ENCODE measurements at regions not wholly inside any gene's neighbourhood (a gene's known extent, or its start where the extent isn't known, plus 50 kb on each side); places are given as distances from the start of the nearest gene placed in this dataset.

DNA sequence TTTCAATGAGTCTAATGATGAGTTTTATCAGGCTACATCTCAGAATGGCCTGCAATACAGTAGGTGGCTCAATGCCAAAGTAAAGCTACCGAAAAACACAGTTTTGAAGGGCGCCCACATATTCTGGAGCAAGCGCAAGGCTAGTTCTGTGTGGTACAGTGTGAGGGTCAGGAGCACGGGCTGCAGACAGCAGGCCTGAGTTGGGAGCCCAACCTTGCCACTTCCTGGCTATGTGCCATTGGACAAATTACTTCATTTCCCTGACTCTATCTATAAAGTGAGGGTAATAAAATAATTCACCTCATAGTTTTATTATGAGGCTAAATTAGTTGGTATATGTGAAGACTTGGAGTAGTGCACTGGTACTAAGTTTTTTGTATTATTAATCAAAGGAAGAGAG, 150.7 kb downstream of the OPN5 start:
- DNase-seq (ENCODE audit: low read depth): no peak

DNA sequence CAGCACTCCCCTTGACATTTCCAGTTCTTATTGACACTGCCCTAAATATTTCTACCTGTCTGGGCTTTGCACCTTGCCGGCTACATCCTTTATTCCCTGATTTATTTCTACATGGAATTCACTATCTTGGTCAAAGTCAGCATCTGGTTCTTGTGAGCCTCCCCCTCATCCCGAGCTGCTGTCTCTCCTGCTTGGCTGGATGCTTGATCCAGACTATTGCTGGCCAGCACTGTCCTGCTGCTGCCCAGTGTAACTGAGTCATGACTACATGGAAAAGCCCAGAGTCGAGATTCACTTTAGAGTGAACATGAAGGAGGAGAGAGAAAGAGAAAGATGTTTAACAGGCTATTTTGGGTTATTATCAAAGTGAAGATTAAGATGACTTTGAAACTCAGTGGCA, 142.2 kb downstream of the OPN5 start:
- no peak for DNase-seq (ENCODE audit: low read depth)

DNA sequence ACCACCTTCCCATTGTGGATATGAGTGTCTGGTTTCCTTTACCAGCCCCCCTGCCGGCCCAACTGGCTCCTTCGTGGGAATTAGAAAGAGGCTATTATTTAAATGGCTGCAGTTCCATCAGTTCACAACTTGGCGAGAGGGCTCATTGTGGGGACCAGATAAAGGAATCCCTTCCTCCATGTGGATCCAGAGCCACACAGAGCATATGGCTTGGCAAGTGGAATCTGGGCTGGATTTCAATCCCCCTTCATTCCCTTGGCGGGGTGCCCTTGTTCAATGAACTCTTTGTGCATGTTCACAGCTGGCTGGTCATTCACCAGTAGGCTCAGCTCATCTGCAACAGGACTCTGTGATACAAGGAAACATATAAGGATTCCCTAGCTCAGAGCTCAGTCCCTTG, 140.6 kb downstream of the OPN5 start:
- DNase-seq (ENCODE audit: low read depth): peak; percentile 16

DNA sequence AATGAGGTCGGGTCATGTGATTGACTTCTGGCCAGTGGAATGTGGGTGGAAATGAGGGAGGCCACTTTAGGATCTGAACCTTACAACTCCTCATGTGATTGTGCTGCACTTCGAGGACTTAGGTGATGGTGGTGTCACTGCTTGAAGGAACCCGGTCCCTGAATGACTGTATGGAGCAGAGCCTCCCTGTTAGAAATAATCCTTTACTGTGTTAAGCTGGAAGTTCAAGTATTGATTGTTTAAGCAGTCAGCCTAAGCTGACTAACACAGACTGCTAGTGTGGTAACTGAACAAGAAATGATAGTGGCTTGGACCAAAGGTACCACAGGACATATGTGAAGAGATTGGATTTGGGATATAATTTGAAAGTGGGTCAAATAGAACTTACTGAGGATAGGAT, 138.0 kb downstream of the OPN5 start:
- no peak for DNase-seq (ENCODE audit: low read depth)

DNA sequence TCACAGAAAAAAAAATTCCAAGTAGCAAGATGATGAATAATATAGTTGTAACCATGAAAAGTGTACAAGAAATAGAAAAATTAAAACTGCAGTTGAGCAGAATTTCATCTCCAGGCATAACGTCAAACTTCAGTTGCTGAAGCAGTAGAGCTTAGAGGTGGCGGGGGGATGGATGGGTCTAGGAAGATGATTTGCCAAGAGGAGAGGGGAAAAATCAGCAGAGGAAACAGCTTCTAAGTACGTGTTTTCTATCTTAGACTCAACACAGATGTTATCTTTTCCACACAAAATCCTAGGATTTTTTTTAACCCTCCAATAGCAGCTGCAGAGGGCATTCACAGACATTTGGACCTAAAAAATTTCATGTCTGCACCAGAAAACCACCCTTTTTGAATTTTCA, 136.0 kb downstream of the OPN5 start:
- DNase-seq (ENCODE audit: low read depth): no peak

DNA sequence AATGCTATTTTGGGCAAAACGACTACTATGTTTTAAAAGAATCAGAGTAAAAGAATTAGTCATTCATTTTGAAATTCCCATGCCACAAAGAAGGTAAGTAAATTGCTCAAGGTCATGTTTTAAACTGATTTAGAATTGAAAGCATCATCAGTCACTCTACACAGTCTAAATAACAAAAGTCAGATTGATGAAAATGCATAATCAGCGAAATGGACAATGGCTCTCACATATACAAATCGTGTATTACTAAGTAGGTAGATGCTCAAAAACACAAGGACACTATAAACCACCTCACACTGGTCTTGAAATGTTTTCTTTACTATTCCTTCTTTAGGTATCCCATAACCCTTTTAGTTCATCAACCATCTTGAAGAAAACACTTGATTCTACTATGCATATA, 135.4 kb downstream of the OPN5 start:
- DNase-seq (ENCODE audit: low read depth): no peak

DNA sequence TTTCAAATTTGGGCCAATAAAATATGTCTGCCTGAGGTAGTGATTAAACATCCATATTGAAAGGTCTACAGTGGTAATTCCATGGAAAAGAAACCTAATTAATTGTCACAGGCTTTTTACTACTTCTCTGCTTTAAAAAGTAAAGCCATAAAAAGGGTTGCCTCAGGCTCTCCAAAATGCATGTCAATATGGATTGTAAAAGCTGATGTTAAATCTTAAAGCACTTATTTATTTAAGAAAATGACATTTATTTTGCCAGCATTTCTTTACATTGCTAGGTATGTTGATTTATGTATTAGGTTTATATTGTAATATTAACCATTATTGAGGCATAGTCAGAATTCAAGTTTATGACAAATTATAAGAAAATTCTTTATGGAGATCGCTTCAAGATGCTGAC, 133.2 kb downstream of the OPN5 start:
- DNase-seq (ENCODE audit: low read depth): no peak

DNA sequence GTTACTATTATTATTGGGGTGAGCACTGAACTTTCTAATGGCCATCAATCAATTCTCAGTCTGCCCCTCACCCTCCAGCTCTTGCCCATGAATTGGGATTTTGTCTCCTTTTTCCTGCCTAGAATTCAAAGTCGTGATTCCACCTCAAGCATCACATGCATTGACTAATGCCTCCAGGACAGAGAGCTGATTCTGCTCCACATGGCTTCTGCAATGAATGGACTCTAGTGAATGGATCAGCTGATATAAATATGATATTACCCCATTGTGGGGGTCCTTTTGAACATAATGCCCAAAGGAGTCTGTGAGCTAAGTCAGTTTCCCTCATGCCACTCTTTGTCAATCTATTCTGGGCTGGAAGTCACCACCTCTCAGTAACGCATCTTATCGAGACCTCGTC, 126.4 kb downstream of the OPN5 start:
- DNase-seq (ENCODE audit: low read depth): no peak

DNA sequence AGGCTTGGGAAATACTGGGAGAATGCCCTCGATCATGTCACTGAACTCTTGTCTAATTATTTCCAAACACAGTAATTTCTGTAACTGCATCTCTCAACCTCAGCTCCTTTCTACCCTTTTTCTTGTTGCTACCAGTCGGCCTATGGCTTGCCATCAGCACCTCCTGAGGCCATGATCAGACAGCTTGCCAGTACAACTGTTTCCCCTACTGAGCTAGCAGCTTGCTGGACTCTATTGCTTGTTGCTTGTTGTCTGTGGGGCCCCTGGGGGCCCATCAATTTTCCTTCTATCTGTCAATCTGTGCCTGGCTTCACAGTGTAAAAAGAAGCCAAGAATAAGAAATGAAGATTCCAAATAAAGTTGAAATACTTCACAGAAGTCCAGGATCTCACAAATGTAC, 123.9 kb downstream of the OPN5 start:
- no peak for DNase-seq (ENCODE audit: low read depth)

DNA sequence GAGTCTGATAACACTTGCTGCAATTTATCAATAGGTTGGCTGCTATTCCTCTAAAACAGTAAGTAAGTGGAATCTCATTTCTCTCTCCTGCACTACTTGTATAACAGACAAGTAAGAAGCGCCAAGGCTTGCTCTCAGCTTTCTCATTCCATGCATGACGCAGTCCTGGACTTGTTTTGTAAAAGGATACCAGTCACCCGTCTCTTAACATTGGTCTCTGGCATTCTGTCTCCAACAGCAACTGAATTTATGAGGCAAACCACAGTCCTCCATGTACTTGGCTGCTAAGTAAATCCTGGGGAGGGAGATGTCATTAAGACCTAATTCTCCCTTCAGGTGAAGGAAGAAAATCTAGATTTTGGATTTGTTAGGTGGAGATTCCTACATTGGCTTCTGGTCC, 115.4 kb downstream of the OPN5 start:
- no peak for DNase-seq (ENCODE audit: low read depth)

DNA sequence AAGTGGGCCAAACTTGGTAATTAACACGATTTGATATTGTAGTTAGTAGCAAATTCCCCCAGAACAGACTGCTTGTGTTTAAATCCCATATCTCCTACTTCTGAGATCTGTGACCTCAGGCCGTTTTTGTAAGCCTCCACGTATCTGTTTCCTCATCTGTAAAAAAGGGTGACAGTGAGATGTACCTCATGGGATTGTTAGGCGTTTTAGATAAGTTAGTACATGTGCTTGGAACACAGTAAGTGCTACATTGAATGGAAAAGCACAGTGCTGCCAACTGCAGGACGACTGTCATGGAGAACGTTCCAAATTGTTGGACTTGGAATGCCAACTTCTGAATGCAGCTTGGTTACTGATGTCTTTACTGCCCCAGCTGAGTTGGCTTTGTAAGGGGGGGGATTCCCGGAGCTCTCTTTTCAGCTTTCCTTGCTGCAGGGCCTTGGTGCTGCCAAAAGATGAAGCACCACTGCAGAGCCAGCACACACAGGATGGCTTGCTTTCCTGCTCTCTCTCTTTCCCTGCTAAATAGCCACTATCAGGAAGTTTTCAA, 108.6 kb downstream of the OPN5 start:
- no peak for DNase-seq (ENCODE audit: low read depth)

DNA sequence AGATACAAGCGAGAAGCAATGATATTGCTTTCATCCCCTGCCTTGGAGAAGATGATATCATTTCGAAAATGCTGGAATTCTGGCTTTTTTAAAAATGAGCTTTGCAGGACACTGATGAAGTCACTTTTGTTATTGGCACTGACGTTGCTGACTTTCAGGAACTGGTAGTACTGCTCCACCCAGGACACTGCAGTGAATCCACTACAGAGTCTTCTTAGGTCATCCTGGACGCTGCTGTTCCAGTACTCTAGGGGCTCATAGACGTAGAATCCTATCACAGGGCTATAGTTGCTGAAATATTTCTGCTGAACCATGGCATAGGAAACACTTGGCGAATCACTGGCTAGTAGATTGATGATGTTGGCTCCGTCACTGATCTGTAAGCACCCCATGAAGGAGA, 97.2 kb downstream of the OPN5 start:
- DNase-seq (ENCODE audit: low read depth): no peak
